GDM1 (cell line): ENCODE measurements at regions not wholly inside any gene's neighbourhood (a gene's known extent, or its start where the extent isn't known, plus 50 kb on each side); places are given as distances from the start of the nearest gene placed in this dataset.

ENCODE experiments used
- DNase-seq: peaks from one replicate; lab custom pipeline; 2025; lab: John Stamatoyannopoulos, UW

DNA sequence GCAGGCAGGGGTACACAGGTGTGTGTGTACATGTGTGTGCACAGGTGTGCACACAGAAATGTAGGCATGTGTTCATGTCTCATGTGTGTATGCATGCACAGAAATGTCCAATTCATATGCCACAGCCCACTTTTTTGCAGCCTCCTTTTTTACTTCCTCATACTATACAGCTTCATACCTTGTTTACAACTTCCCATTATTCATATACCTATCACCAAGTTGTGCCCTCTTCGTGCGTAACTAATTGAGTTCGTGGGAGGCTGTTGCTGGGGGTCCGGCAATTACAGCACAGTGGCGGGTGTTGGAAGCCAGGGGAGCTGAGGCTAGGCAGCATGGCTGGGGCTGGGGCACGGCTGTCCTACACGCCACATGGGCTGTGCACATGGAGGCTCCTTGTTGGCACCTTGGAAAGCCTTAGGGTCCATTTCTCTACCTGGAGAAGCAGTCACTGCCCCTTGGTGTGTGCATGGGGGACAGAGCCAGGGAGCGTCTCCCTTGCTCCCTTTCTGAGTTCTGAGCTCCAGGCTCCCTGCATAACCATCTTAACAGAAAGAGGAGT is 266.7 kb downstream of the ENGASE start:
- no peak for DNase-seq

DNA sequence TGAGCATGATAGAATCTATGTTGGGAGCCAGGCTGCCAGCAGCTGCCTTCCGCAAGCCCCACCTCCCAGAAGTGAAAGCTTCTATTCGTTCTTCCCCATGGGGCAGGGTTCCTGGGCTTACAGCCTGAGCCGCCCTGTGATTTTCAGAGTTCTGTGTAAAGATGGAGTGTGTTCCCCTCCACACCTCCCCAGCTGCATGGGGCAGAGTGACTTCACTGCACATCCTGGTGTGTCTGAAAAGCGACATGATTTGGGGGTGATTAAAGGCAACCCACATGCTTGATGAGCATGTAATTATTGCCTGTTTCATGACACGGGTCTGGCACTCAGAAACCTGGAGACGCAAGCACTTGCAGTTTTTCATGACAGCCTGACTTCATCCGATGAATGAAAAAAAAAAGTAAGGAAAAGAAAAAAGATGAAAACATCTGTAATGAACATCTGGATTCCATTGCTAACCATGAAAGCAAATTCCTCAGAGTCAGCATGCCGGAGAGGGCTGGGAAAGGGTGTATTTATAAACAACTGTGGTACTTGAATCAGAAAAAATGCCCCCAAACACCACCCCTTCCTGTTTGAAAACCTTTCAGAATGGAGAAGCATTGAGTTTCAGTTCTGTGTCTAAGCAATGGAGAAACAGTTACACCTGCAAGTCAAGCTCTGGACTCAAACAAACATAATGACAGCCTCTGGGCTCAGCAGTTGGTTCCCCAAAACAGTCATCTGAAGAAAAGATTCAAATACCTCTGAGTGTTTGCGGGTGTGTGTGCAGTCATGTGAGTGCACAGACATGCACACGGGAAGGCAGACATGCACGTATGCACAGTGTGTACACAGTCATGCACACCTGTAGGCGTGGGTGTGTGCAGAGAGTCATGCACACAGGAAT is 266.0 kb downstream of the ENGASE start:
- no peak for DNase-seq

DNA sequence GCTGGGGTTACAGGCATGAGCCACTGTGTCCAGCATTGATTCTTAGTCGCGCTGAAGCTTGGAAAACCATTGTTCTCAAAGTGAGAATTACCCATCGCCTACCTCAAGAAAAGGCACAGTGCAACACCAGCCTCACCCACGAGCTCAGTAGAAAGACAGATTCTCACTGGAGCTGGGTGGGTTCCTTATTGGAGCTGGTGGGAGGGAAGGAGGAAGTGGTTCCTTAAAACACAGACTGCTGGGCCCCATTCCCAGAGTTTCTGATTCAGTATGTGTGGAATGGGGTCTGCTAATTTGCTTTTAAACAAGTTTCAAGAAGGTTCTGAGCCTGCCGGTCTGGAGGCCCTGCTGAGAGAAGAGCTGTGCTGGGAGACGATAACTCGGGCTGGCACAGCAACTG is 264.7 kb downstream of the ENGASE start:
- DNase-seq, result no peak

DNA sequence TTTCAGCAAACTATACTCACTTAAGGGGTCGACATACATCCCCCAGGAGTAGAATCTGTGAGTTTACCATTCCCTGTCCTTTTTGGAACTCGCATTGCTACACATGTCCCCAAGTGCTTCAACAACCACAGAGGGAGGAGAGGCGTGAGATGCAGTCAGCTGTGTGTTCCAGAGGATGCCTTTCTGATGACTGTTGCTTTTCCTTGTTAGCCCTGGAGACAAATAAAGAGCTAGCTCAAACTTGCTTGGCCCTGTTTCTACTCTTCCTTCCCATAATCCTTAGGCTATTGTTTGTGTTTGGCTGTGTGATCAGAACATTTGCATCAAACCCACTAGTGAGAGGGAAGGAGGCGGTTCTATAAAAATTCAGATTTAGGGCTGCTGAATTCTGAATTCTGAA is 264.0 kb downstream of the ENGASE start:
- DNase-seq, result no peak

DNA sequence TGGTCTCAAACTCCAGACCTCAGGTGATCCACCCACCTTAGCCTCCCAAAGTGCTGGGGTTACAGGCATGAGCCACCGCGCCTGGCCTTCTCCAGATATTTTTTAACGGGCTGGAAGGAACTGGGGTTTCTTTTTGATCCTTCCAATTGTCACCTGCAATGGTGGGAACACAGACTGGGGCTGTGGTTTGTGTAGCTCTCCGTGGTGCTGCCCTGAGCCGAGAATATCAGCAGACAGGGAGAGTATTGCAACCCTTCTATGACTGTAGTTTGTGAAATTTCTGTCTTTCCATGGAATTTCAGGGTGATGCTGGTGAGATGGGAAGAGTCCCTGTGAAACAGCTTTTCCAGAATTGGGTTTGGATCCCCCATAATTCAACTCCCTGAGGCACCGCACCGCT is 263.5 kb downstream of the ENGASE start:
- no peak for DNase-seq

DNA sequence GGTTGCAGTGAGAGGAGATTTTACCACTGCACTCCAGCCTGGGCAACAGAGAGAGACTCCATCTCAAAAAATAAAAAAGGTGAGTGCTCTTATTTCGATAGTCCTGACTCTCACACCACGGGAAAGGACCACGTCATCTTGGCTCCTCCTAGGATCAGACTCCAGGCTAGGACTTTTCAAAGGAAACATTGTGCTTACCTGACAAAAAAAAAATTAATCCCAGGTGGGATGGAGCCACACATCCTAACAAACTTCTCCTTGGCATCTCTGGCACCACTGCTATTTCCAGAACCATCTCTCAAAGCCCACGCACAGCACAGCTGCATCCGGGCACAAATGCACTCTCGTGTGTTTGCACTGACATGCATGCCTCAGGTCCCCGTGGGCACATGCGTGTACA is 262.4 kb downstream of the ENGASE start:
- DNase-seq, result no peak

DNA sequence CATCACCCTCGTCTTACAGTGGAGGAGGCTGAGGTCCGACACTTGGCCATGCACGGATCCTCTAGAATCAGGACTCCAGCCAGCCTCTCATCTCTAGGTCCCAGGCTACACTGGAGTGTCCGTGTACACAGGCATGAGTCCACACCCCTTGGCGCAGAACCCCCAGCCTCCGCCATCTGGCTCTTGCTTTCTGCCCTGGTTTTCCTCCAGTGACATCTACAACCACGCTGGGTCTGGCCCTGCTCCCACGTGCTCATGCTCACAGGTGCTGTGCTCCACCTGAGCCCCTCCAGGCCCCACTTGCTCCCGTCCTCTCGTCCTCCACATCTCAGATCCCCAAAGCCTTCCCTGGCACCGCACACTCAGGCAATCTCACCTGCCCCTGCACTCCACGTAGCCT is 260.8 kb downstream of the ENGASE start:
- no peak for DNase-seq

DNA sequence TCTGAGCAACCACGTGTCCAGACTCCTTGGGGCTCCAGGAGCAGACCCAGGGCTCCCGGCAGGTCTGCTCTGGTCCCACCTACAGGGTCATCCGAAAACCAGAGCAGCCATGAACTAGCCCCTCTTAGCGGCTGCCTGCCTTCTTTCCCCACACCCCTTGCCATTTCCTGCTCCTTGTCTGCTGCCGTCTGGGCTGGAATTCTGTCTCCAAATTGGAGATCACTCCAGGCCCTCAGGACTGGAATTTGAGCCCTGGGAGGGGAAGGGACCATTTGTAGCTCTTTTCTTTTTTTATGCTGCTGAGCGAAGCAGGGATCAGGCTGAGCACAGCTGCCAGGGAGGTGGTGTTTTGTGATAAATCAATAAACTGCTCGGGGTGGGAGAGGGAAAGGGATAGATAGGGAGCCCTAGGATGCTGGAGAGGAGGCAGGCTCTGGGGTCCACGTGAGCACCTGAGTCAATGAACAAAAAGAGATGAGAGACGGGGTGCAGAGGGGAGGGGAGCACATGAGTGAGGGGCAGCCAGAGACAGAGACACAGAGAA is 257.5 kb downstream of the ENGASE start:
- DNase-seq, result no peak

DNA sequence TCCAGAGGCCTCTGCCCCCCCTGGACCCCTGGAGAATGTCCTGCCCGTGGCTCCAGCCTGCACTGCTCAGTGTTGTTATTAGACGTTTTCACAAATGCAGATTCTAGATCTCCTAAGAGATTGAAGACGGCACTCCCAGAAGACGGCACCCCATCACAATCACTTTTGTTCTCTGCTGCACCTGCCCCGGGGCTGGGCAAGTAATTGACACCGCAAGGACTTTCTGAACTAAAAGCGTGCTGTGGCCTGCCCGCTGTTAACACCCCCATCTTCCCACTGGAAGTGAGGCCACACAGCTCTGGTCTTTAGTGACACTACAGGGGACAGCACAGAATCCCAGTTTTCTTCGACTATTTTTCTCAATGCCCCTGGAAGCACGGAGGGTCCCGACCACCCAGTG is 256.9 kb downstream of the ENGASE start:
- no peak for DNase-seq

DNA sequence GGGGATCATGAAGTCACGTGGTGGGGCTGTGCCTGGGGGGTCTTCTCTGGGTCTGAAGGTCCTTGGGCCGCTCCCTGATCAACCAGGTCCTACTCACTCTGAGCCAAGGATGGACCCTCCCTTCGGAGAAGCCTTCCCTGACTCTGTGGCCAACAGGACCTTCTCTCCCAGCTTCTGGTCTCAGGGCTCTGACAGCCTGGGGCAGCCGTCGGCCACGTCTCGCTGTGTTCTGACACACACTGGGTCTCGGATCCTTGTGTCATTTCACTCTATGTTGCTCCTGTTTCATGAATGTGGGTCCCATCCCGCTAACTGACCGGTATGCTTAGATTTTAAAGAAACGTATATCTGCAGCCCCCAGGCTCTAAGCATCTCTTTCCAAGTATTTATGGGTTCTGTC is 256.1 kb downstream of the ENGASE start:
- no peak for DNase-seq

DNA sequence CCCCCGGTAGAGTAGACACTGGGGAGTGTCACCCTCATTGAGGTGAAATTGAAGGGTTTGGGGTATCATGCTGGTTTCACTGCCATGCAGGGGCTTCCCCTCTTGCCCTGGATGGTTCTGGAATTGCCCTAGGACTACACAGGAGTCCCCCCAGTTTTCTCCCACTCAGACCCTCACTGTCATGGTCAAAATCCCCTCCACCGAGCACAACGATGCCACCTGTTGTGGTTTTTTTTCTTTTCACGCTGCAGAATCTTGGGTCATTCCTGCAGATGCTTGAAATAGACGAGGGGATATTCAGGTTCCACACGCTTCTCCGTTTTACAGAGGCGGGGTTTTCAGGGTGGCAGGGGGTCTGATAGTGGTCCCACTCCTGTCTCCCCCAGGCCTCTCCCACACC is 255.6 kb downstream of the ENGASE start:
- no peak for DNase-seq

DNA sequence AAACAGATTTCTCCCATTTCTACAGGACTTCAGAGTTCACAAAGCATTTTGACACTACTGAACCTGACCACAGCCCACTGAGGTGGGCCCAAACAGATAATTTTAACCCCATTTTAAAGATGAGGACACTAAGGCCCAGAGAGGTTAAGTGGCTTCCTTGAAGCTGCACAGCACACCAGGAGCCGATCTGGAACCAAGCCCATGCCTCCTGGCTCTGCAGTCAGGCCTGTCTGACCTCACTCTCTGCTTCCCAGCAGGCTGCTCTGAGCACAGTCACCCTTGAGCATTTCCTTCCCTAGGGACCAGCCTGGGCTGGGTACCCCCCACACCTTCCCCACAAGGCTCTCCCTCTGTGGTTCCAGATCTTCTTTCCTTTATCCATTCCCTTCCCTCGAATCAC is 252.2 kb downstream of the ENGASE start:
- no peak for DNase-seq

DNA sequence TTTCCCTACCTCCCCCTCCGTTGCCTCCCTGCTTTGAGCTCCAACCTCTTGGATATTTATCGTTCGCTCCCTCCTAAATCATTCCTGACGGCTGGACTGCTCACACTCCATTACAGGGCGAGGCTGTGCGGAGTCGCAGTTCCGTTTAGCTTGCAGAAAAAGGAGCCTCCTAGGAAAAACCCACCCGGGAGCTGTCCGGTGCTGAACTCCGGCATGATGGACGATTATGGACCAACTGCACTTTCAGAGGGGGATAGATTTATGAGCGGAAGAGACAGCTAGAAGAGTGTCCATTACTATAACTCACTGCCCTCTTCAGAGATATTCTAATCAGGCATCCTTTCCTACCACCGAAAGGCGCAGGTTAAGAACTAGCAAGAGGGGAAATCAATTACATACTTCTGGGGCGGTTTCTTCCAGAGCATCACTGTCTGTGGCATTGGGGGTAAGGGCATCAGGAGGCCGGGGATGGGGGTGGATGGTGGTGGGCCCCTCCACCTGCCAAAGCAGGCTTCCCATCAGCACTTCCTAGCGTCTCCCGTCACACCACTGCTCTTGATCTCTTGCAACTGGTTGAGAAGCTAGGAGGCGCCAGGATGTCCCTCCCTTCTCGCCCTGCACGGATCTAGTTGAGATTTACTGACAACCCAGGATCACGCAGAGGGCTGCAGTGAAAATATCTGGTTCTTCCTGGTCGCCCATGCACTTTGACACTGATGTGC is 251.2 kb downstream of the ENGASE start:
- no peak for DNase-seq

DNA sequence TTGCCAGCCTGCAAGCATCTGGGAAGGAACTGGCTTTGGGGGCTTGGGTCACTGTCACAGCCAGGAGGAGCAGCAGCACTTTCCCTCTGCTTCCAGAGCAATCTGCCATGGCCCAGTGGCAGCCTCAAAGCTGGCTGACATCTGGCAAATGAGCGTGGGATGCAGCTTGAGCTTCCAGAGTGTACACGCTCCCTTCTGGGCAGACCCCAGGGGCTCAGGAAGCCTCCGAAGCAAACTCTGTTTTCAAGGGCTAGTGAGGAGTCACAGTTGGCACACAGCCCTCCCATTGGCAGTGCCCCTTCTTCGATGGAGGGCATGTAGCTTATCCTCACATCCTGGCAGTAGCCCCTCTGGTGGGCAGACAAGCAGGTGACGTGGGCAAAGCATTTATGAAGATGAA is 249.6 kb downstream of the ENGASE start:
- no peak for DNase-seq

DNA sequence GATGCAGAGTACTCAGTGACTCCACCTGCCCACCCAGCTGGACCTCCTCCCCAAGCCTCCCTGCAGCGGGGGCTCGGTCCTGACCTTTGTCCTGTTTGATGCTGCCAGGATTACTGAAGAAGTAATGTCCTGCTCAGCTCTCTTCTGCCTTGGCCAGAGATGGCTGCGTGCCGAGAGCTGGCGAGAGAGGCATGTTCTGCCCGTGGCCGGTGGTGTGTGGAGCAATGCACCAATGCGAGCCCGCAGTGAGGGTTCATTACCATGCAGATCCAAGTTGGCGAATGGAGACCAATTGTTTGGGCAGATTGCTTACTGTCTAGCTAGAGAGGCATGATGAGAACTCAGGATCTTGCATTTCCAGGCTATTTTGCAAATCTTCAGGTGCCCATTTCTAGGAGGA is 248.9 kb downstream of the ENGASE start:
- no peak for DNase-seq

DNA sequence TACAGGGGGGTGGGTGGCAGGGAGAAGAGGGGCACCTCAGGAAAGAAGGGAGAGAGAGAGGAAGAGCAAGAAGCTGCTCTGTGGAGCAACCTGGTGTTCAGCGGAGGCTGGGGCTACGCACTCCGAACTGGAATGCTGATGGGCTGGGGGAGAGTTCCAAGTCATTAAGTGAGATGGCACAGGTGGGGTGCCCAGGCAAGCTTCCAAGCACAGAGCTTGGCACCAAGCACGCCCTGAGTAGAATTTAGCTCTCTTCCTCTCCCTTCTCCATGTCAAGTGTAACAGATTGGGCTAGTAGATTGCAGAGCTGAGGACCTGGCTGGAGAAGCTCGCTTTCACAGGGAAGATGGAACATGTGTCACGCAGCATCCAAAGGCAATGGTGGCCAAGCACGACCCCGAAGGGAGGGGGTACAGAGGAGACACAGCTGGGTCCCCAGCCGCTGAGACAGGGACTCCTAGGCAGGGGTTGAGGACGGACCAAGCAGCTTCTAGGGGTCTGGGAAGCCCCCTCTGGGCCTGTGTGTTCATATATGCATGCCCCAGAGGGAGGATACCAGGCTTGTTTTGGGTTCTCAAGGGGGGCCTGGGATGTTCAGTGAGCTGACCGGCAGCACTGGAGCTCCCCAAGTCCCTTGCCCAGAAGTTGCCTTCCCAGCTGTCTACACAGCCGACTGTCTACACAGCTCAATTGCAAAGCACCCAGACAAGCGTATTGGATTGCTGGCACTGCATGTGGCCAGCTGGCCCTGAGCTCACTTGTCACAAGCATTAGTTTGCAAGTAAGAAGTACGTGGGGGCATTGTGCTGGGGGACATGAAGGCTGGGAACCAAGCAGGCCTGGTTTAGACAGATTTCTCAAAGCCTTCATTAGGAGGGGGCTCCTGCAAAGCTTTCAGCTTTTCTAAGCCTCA is 247.8 kb downstream of the ENGASE start:
- no peak for DNase-seq

DNA sequence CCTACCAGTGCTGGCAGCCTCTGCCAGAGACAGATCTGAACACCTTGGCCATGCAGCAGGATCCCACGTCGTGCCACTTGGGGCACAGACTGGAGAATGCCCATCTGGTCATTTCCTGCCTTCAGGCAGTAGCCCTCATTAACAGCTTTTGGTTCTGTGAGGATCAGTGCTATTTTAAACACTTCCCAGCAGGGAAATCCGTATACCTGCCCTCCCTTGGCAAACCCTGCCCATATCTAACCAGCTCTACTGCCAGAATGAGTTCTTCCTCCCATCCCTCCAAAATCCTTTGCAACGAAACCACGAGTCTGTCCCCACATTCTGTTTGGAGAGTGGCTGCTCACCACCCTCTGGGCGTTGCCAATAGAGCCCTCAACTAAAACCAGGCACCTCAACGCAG is 245.7 kb downstream of the ENGASE start:
- no peak for DNase-seq

DNA sequence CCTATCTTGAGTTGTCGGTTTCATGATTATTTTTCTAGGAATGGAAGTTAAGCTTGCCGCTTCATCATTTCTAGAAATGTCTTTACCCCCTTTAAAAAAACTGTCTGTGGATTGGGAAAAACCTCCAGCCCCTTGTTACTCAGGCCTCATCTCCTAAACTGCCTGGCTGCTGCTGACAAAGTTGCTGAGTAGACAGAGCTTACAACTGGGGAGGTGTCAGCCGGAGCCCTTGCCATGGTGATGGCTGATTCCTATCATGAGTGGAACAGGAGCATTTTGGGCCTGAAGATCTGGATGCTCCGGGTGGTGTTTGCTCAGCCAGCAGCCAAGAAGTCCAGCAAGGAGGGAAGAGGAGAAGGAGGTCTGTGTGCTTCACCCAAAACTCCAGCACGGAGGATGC is 243.3 kb downstream of the ENGASE start:
- no peak for DNase-seq

DNA sequence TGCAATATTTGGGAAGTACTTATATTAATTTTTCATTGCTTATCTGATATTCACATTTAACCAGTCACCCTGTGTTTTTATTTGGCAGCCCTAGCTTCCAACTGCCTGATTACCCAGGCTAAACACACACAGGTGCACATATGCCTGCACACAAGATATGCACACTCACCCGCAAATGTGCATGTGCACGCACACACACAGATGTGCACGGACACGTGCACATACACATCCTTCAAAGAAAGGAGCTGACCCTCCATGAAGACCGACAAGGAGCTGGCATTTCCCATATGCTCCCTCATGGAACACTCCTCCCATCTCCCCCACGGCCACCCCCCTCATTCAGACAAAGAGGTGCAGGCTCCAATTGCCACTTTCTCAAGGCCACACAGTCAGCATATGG is 242.2 kb downstream of the ENGASE start:
- DNase-seq, result no peak

DNA sequence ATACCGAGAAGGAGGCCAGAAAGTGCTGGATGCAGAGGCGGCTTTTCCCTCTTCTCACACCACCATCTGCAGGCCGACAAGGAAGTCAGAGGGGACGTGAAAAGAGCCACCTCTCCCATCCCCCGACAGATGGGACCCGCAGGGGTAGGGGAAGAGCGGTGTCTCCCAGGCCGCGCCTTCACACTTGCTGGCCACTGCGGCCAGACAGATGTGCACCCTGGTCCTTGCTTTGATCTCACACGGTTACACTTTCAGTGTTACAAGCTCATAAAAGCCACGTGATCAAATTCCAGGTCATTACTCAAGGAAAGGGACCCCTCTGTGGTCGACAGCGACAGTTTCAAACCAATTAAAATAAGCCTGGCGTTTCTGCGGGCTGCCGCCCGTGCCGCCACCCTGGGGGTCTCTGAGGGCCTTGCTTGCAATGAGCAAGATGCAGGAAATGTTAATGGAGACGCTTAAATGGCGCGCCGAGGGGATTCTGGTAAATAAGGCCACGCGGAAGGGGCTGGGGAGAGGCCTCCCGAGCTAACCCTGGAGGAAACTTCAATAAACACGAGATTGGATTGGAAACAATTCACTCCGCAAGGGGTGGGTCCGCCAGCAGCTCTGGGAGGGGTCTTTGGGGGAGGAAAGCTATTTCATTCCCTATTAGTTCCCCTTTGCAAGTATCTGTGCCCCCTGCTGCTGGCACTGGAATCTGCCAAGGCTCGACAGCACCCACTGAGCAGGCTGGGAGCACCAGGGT is 240.9 kb downstream of the ENGASE start:
- DNase-seq, result no peak
